SK-N-MC (cell line): ENCODE measurements at regions not wholly inside any gene's neighbourhood (a gene's known extent, or its start where the extent isn't known, plus 50 kb on each side); places are given as distances from the start of the nearest gene placed in this dataset.

ENCODE experiments used
- EZH2 ChIP-seq: fragments of 200-600 bp; sonication (generic); IDR thresholded peaks from one replicate; pipeline ENCODE4 v1.6.1; 2017; ENCODE audit warnings: antibody characterized with exemption
- FOXP2 ChIP-seq: optimal IDR thresholded peaks from 2 replicates; pipeline ENCODE3; 2011; ENCODE audit warnings: mild to moderate bottlenecking, moderate library complexity; ENCODE audit not compliant: insufficient read depth; ENCODE audit errors: extremely low read length, control extremely low read depth
- POLR2AphosphoS5 ChIP-seq: IDR thresholded peaks from 2 replicates; pipeline ENCODE4 v1.6.1; 2012; ENCODE audit warnings: mild to moderate bottlenecking, low read depth, low read length, borderline replicate concordance

DNA sequence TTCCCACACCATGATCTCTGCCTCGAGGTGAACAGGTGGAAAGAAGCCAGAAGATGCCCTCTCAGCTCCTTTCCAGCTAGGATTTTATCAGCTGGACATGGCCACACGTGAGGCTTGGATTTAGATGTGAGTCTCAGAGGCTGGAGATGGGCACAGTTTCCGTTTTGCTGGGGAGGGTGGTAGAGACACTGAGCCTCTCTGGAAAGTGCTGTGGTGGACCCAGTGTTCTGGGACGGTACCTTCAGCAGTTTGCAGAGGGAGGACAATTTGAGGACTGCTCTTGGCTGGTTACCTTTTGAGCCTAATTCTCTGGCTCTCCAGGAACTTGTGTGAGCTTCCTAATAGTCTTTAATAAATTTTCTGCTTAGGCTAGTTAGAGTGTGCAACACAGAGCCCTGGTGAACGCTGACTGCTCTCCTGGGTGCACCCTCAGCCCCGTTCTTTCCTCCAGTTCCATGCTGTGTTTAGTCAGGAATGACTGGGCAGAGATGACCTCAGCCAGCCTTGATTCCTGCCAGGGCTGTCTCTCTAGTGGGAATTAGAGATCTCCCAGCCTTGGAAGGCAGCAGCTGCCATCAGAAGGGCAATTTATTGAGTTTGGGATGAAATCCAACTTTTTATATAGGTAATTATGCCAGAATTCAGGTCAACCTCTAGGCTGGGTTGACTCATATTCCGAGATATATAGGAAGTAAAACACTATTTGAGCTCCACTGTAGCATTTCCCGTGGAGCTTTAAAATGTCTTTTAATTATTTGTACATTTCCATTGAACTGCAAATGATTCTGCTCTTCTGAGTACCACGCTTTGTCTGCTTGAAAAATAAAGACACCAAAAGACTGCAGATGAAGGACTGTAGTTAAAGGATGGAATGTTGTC, 103.9 kb downstream of the GATA3 start:
- no peak for TF ChIP-seq EZH2
- TF ChIP-seq POLR2AphosphoS5, result no peak
- no peak for TF ChIP-seq FOXP2
